ENCODE measurements at regions not wholly inside any gene's neighbourhood (a gene's known extent, or its start where the extent isn't known, plus 50 kb on each side); places are given as distances from the start of the nearest gene placed in this dataset.

GRCh38 chr11:90536301-90536700 is 313.5 kb upstream of the CHORDC1 start:
- ATAC-seq: no peak
- Histone ChIP-seq H3K4me1 (no peaks in the 10 kb centered on the region), H3K27me3 (no peaks in the 10 kb centered on the region), H3K4me3 (no peak overlapping the region), H3K27ac (no peak overlapping the region), H3K9me3 (no peaks in the 10 kb centered on the region), H3K36me3 (no peaks in the 10 kb centered on the region)
- TF ChIP-seq POLR2AphosphoS5 (IDR thresholded peaks at IDR 0.05) (no peak), EP300 (IDR thresholded peaks at IDR 0.05) (no peak), POLR2A (IDR thresholded peaks at IDR 0.05) (no peak), CTCF (IDR thresholded peaks at IDR 0.05) (no peak)
- WGBS, 2 donors (ENCODE audit: low coverage in 1 of 2): 42 to 56% methylated on average over 3 of the region's 3 CpGs

- Histone ChIP-seq H3K9me3 (no peaks in the 10 kb centered on the region), H3K27me3 (no peaks in the 10 kb centered on the region), H3K4me1 (no peaks in the 10 kb centered on the region), H3K36me3 (no peaks in the 10 kb centered on the region), H3K4me3 (no peak overlapping the region), H3K27ac (no peak overlapping the region)
- no peak for ATAC-seq
- TF ChIP-seq POLR2A (IDR thresholded peaks at IDR 0.05) (no peak), POLR2AphosphoS5 (IDR thresholded peaks at IDR 0.05) (no peak), CTCF (IDR thresholded peaks at IDR 0.05) (no peak), EP300 (IDR thresholded peaks at IDR 0.05) (no peak)
Observed at GRCh38 chr11:90532125-90532524, 309.3 kb upstream of the CHORDC1 start.

- Histone ChIP-seq H3K4me1 (no peaks in the 10 kb centered on the region), H3K4me3 (no peak overlapping the region), H3K27ac (no peak overlapping the region), H3K9me3 (no peaks in the 10 kb centered on the region), H3K27me3 (no peaks in the 10 kb centered on the region), H3K36me3 (no peaks in the 10 kb centered on the region)
- TF ChIP-seq EP300 (IDR thresholded peaks at IDR 0.05) (no peak), CTCF (IDR thresholded peaks at IDR 0.05) (no peak), POLR2AphosphoS5 (IDR thresholded peaks at IDR 0.05) (no peak), POLR2A (IDR thresholded peaks at IDR 0.05) (no peak)
- no peak for ATAC-seq
- 71 to 100% methylated on average over 1 of the region's 1 CpG for WGBS, 2 donors (ENCODE audit: low coverage in 1 of 2)
Observed at GRCh38 chr11:90531001-90531400, 308.2 kb upstream of the CHORDC1 start.

- no peak overlapping the region for H3K4me3 ChIP-seq
- no peak for ATAC-seq
- WGBS, 2 donors (ENCODE audit: low coverage in 1 of 2): 43 to 91% methylated on average over 1 of the region's 1 CpG
Observed at GRCh38 chr11:90525962-90526361, 303.1 kb upstream of the CHORDC1 start.

GRCh38 chr11:90512846-90513245 is 290.0 kb upstream of the CHORDC1 start:
- Histone ChIP-seq H3K4me1 (no peaks in the 10 kb centered on the region), H3K9me3 (no peaks in the 10 kb centered on the region), H3K27ac (no peak overlapping the region), H3K36me3 (no peaks in the 10 kb centered on the region), H3K4me3 (no peak overlapping the region), H3K27me3 (no peaks in the 10 kb centered on the region)
- ATAC-seq: no peak
- TF ChIP-seq POLR2A (IDR thresholded peaks at IDR 0.05) (no peak), CTCF (IDR thresholded peaks at IDR 0.05) (no peak), EP300 (IDR thresholded peaks at IDR 0.05) (no peak), POLR2AphosphoS5 (IDR thresholded peaks at IDR 0.05) (no peak)

More at GRCh38 chr11:90525962-90526361, 303.1 kb upstream of the CHORDC1 start:
- no peaks in the 10 kb centered on the region for H3K9me3 ChIP-seq
- TF ChIP-seq POLR2A (IDR thresholded peaks at IDR 0.05) (no peak), CTCF (IDR thresholded peaks at IDR 0.05) (no peak), POLR2AphosphoS5 (IDR thresholded peaks at IDR 0.05) (no peak), EP300 (IDR thresholded peaks at IDR 0.05) (no peak)
- H3K4me1 ChIP-seq: no peaks in the 10 kb centered on the region
- no peaks in the 10 kb centered on the region for H3K36me3 ChIP-seq
- no peak overlapping the region for H3K27ac ChIP-seq
- no peaks in the 10 kb centered on the region for H3K27me3 ChIP-seq
